ENCODE measurements at regions not wholly inside any gene's neighbourhood (a gene's known extent, or its start where the extent isn't known, plus 50 kb on each side); places are given as distances from the start of the nearest gene placed in this dataset.

GRCh38 chr2:128500138-128500800 is 181.6 kb upstream of the HS6ST1 start:
- no peaks in the 10 kb centered on the region for H3K27me3 ChIP-seq (ENCODE audit: insufficient read depth, low read length)
- H3K79me2 ChIP-seq (ENCODE audit: control insufficient read depth, insufficient read depth, low read length, unreplicated experiment), result no peaks in the 10 kb centered on the region
- H2AFZ ChIP-seq (ENCODE audit: low read length, unreplicated experiment), result no peak overlapping the region
- H3K4me3 ChIP-seq (ENCODE audit: low read depth, low read length), result no peak overlapping the region
- H3K4me1 ChIP-seq (ENCODE audit: control insufficient read depth, insufficient read depth, low read length, unreplicated experiment), result no peaks in the 10 kb centered on the region
- H3K27ac ChIP-seq (ENCODE audit: low read depth, low read length), result no peak overlapping the region
- no peaks in the 10 kb centered on the region for H3K36me3 ChIP-seq (ENCODE audit: insufficient read depth, low read length)

GRCh38 chr2:128501006-128501690 is 182.5 kb upstream of the HS6ST1 start:
- no peaks in the 10 kb centered on the region for H3K79me2 ChIP-seq (ENCODE audit: control insufficient read depth, insufficient read depth, low read length, unreplicated experiment)
- H3K4me3 ChIP-seq (ENCODE audit: low read depth, low read length), result no peak overlapping the region
- H3K27ac ChIP-seq (ENCODE audit: low read depth, low read length), result no peak overlapping the region

GRCh38 chr2:128501700-128502099 is 183.0 kb upstream of the HS6ST1 start:
- Histone ChIP-seq H3K4me1 (ENCODE audit: control insufficient read depth, insufficient read depth, low read length, unreplicated experiment) (no peaks in the 10 kb centered on the region), H3K27ac (ENCODE audit: low read depth, low read length) (no peak overlapping the region), H3K27me3 (ENCODE audit: insufficient read depth, low read length) (no peaks in the 10 kb centered on the region), H2AFZ (ENCODE audit: low read length, unreplicated experiment) (no peak overlapping the region), H3K4me3 (ENCODE audit: low read depth, low read length) (no peak overlapping the region), H3K79me2 (ENCODE audit: control insufficient read depth, insufficient read depth, low read length, unreplicated experiment) (no peaks in the 10 kb centered on the region), H3K36me3 (ENCODE audit: insufficient read depth, low read length) (no peaks in the 10 kb centered on the region)

More at GRCh38 chr2:128501006-128501690, 182.5 kb upstream of the HS6ST1 start:
- no peak overlapping the region for H2AFZ ChIP-seq (ENCODE audit: low read length, unreplicated experiment)
- H3K36me3 ChIP-seq (ENCODE audit: insufficient read depth, low read length), result no peaks in the 10 kb centered on the region
- H3K4me1 ChIP-seq (ENCODE audit: control insufficient read depth, insufficient read depth, low read length, unreplicated experiment), result no peaks in the 10 kb centered on the region
- no peaks in the 10 kb centered on the region for H3K27me3 ChIP-seq (ENCODE audit: insufficient read depth, low read length)

GRCh38 chr2:128502200-128502599 is 183.5 kb upstream of the HS6ST1 start:
- Histone ChIP-seq H3K4me3 (ENCODE audit: low read depth, low read length) (no peak overlapping the region), H2AFZ (ENCODE audit: low read length, unreplicated experiment) (no peak overlapping the region), H3K4me1 (ENCODE audit: control insufficient read depth, insufficient read depth, low read length, unreplicated experiment) (no peaks in the 10 kb centered on the region), H3K36me3 (ENCODE audit: insufficient read depth, low read length) (no peaks in the 10 kb centered on the region), H3K27ac (ENCODE audit: low read depth, low read length) (no peak overlapping the region), H3K79me2 (ENCODE audit: control insufficient read depth, insufficient read depth, low read length, unreplicated experiment) (no peaks in the 10 kb centered on the region), H3K27me3 (ENCODE audit: insufficient read depth, low read length) (no peaks in the 10 kb centered on the region)

GRCh38 chr2:128502638-128503246 is 184.1 kb upstream of the HS6ST1 start:
- no peaks in the 10 kb centered on the region for H3K27me3 ChIP-seq (ENCODE audit: insufficient read depth, low read length)
- H3K79me2 ChIP-seq (ENCODE audit: control insufficient read depth, insufficient read depth, low read length, unreplicated experiment), result no peaks in the 10 kb centered on the region
- no peak overlapping the region for H3K4me3 ChIP-seq (ENCODE audit: low read depth, low read length)
- no peaks in the 10 kb centered on the region for H3K4me1 ChIP-seq (ENCODE audit: control insufficient read depth, insufficient read depth, low read length, unreplicated experiment)
- H3K27ac ChIP-seq (ENCODE audit: low read depth, low read length), result no peak overlapping the region
- H3K36me3 ChIP-seq (ENCODE audit: insufficient read depth, low read length), result no peaks in the 10 kb centered on the region
- H2AFZ ChIP-seq (ENCODE audit: low read length, unreplicated experiment), result no peak overlapping the region

- H2AFZ ChIP-seq (ENCODE audit: low read length, unreplicated experiment), result no peak overlapping the region
- H3K4me1 ChIP-seq (ENCODE audit: control insufficient read depth, insufficient read depth, low read length, unreplicated experiment), result no peaks in the 10 kb centered on the region
- H3K27ac ChIP-seq (ENCODE audit: low read depth, low read length), result no peak overlapping the region
Observed at GRCh38 chr2:128503399-128504245, 185.0 kb upstream of the HS6ST1 start.

GRCh38 chr2:128504246-128505149 is 185.8 kb upstream of the HS6ST1 start:
- Histone ChIP-seq H3K4me3 (ENCODE audit: low read depth, low read length) (no peak overlapping the region), H3K27ac (ENCODE audit: low read depth, low read length) (no peak overlapping the region), H3K27me3 (ENCODE audit: insufficient read depth, low read length) (no peaks in the 10 kb centered on the region), H3K4me1 (ENCODE audit: control insufficient read depth, insufficient read depth, low read length, unreplicated experiment) (no peaks in the 10 kb centered on the region), H2AFZ (ENCODE audit: low read length, unreplicated experiment) (no peak overlapping the region), H3K79me2 (ENCODE audit: control insufficient read depth, insufficient read depth, low read length, unreplicated experiment) (no peaks in the 10 kb centered on the region), H3K36me3 (ENCODE audit: insufficient read depth, low read length) (no peaks in the 10 kb centered on the region)

More at GRCh38 chr2:128503399-128504245, 185.0 kb upstream of the HS6ST1 start:
- H3K4me3 ChIP-seq (ENCODE audit: low read depth, low read length), result no peak overlapping the region
- H3K27me3 ChIP-seq (ENCODE audit: insufficient read depth, low read length), result no peaks in the 10 kb centered on the region
- H3K79me2 ChIP-seq (ENCODE audit: control insufficient read depth, insufficient read depth, low read length, unreplicated experiment), result no peaks in the 10 kb centered on the region
- no peaks in the 10 kb centered on the region for H3K36me3 ChIP-seq (ENCODE audit: insufficient read depth, low read length)

- Histone ChIP-seq H3K36me3 (ENCODE audit: insufficient read depth, low read length) (no peaks in the 10 kb centered on the region), H3K79me2 (ENCODE audit: control insufficient read depth, insufficient read depth, low read length, unreplicated experiment) (no peaks in the 10 kb centered on the region), H2AFZ (ENCODE audit: low read length, unreplicated experiment) (no peak overlapping the region), H3K27ac (ENCODE audit: low read depth, low read length) (no peak overlapping the region), H3K4me1 (ENCODE audit: control insufficient read depth, insufficient read depth, low read length, unreplicated experiment) (no peaks in the 10 kb centered on the region), H3K27me3 (ENCODE audit: insufficient read depth, low read length) (no peaks in the 10 kb centered on the region), H3K4me3 (ENCODE audit: low read depth, low read length) (no peak overlapping the region)
Observed at GRCh38 chr2:128505150-128505490, 186.5 kb upstream of the HS6ST1 start.

GRCh38 chr2:128505575-128506526 is 187.2 kb upstream of the HS6ST1 start:
- Histone ChIP-seq H3K4me3 (ENCODE audit: low read depth, low read length) (no peak overlapping the region), H3K27me3 (ENCODE audit: insufficient read depth, low read length) (no peaks in the 10 kb centered on the region), H3K36me3 (ENCODE audit: insufficient read depth, low read length) (no peaks in the 10 kb centered on the region), H3K4me1 (ENCODE audit: control insufficient read depth, insufficient read depth, low read length, unreplicated experiment) (no peaks in the 10 kb centered on the region), H3K27ac (ENCODE audit: low read depth, low read length) (no peak overlapping the region), H2AFZ (ENCODE audit: low read length, unreplicated experiment) (no peak overlapping the region), H3K79me2 (ENCODE audit: control insufficient read depth, insufficient read depth, low read length, unreplicated experiment) (no peaks in the 10 kb centered on the region)
